ENCODE measurements at regions not wholly inside any gene's neighbourhood (a gene's known extent, or its start where the extent isn't known, plus 50 kb on each side); places are given as distances from the start of the nearest gene placed in this dataset.

DNA sequence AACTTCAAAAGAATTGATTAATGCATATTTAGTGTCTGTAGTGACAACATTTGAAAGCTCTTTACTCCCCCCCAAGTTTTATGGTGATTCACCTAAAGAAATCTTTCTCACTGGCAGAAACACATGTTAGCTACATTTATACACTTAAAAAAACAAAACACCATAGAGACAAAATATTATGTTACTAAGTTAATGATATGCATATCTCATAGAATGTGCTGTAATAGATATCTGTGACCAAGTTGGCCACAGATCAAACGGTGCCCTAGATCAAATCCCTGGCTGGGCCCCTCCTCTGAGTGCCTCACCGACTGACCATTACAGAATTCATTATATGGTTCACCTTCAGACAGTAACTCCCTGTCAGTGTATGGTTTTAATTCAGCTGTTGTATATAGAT, 322.1 kb upstream of the LYPLAL1 start:
- TF ChIP-seq PHB (CRISPR knock-in tag; IDR thresholded peaks at IDR 0.05), result no peak
- TF ChIP-seq FOXA1 (IDR thresholded peaks at IDR 0.05; ENCODE audit: borderline replicate concordance), result no peak
- no peak for TF ChIP-seq MAFG (tag; conservative IDR thresholded peaks at IDR 0.05)
- TF ChIP-seq ZNF354B (CRISPR knock-in tag; IDR thresholded peaks at IDR 0.05), result no peak
- TF ChIP-seq ZSCAN29 (IDR thresholded peaks at IDR 0.05), result no peak
- TF ChIP-seq, protein P1, sequence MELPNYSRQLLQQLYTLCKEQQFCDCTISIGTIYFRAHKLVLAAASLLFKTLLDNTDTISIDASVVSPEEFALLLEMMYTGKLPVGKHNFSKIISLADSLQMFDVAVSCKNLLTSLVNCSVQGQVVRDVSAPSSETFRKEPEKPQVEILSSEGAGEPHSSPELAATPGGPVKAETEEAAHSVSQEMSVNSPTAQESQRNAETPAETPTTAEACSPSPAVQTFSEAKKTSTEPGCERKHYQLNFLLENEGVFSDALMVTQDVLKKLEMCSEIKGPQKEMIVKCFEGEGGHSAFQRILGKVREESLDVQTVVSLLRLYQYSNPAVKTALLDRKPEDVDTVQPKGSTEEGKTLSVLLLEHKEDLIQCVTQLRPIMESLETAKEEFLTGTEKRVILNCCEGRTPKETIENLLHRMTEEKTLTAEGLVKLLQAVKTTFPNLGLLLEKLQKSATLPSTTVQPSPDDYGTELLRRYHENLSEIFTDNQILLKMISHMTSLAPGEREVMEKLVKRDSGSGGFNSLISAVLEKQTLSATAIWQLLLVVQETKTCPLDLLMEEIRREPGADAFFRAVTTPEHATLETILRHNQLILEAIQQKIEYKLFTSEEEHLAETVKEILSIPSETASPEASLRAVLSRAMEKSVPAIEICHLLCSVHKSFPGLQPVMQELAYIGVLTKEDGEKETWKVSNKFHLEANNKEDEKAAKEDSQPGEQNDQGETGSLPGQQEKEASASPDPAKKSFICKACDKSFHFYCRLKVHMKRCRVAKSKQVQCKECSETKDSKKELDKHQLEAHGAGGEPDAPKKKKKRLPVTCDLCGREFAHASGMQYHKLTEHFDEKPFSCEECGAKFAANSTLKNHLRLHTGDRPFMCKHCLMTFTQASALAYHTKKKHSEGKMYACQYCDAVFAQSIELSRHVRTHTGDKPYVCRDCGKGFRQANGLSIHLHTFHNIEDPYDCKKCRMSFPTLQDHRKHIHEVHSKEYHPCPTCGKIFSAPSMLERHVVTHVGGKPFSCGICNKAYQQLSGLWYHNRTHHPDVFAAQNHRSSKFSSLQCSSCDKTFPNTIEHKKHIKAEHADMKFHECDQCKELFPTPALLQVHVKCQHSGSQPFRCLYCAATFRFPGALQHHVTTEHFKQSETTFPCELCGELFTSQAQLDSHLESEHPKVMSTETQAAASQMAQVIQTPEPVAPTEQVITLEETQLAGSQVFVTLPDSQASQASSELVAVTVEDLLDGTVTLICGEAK (IDR thresholded peaks at IDR 0.05), result no peak
- TF ChIP-seq, protein P1 (CRISPR knock-in tag; IDR thresholded peaks at IDR 0.05), result no peak
- no peak for TF ChIP-seq POLR2AphosphoS5 (IDR thresholded peaks at IDR 0.05; ENCODE audit: control insufficient read depth, insufficient read depth, low read depth, low read length)
- no peak for TF ChIP-seq EZH2 (IDR thresholded peaks at IDR 0.05; ENCODE audit: borderline replicate concordance, low read depth, low read length)
- TF ChIP-seq, protein P2, sequence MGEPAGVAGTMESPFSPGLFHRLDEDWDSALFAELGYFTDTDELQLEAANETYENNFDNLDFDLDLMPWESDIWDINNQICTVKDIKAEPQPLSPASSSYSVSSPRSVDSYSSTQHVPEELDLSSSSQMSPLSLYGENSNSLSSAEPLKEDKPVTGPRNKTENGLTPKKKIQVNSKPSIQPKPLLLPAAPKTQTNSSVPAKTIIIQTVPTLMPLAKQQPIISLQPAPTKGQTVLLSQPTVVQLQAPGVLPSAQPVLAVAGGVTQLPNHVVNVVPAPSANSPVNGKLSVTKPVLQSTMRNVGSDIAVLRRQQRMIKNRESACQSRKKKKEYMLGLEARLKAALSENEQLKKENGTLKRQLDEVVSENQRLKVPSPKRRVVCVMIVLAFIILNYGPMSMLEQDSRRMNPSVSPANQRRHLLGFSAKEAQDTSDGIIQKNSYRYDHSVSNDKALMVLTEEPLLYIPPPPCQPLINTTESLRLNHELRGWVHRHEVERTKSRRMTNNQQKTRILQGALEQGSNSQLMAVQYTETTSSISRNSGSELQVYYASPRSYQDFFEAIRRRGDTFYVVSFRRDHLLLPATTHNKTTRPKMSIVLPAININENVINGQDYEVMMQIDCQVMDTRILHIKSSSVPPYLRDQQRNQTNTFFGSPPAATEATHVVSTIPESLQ (CRISPR knock-in tag; IDR thresholded peaks at IDR 0.05), result no peak
- TF ChIP-seq, protein P3, sequence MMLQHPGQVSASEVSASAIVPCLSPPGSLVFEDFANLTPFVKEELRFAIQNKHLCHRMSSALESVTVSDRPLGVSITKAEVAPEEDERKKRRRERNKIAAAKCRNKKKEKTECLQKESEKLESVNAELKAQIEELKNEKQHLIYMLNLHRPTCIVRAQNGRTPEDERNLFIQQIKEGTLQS (IDR thresholded peaks at IDR 0.05), result no peak
- TF ChIP-seq, protein P3 (CRISPR knock-in tag; conservative IDR thresholded peaks at IDR 0.05), result no peak
